ENCODE measurements at regions not wholly inside any gene's neighbourhood (a gene's known extent, or its start where the extent isn't known, plus 50 kb on each side); places are given as distances from the start of the nearest gene placed in this dataset.

GRCh38 chr10:8438603-8439002 lies 384.1 kb downstream of the GATA3 start:
- no peak for DNase-seq

GRCh38 chr10:8439040-8439439 lies 384.6 kb downstream of the GATA3 start:
- DNase-seq = no peak

GRCh38 chr10:8444630-8445029 lies 390.1 kb downstream of the GATA3 start:
- no peak for DNase-seq

GRCh38 chr10:8445353-8445752 lies 390.9 kb downstream of the GATA3 start:
- no peak for DNase-seq

GRCh38 chr10:8449909-8450308 lies 395.4 kb downstream of the GATA3 start:
- no peak for DNase-seq

- no peak for DNase-seq
Observed at GRCh38 chr10:8453587-8453986, 399.1 kb downstream of the GATA3 start.

- DNase-seq = no peak
Observed at GRCh38 chr10:8454357-8454756, 399.9 kb downstream of the GATA3 start.

GRCh38 chr10:8455181-8455580 lies 400.7 kb downstream of the GATA3 start:
- DNase-seq = no peak

GRCh38 chr10:8456386-8456785 lies 401.9 kb downstream of the GATA3 start:
- no peak for DNase-seq

GRCh38 chr10:8460626-8461025 lies 406.1 kb downstream of the GATA3 start:
- DNase-seq = no peak

- no peak for DNase-seq
Observed at GRCh38 chr10:8462565-8462964, 408.1 kb downstream of the GATA3 start.

GRCh38 chr10:8463853-8464252 lies 409.4 kb downstream of the GATA3 start:
- DNase-seq = no peak

- no peak for DNase-seq
Observed at GRCh38 chr10:8468477-8468876, 414.0 kb downstream of the GATA3 start.

GRCh38 chr10:8473205-8473604 lies 418.7 kb downstream of the GATA3 start:
- no peak for DNase-seq

- DNase-seq = no peak
Observed at GRCh38 chr10:8477300-8477699, 422.8 kb downstream of the GATA3 start.

- DNase-seq = no peak
Observed at GRCh38 chr10:8481718-8482504, 427.4 kb downstream of the GATA3 start.

- DNase-seq = no peak
Observed at GRCh38 chr10:8485032-8485431, 430.5 kb downstream of the GATA3 start.

GRCh38 chr10:8487346-8487745 lies 432.9 kb downstream of the GATA3 start:
- DNase-seq = no peak

- no peak for DNase-seq
Observed at GRCh38 chr10:8489232-8489631, 434.7 kb downstream of the GATA3 start.

- DNase-seq = no peak
Observed at GRCh38 chr10:8489823-8490222, 435.3 kb downstream of the GATA3 start.

GRCh38 chr10:8498290-8498689 lies 443.8 kb downstream of the GATA3 start:
- no peak for DNase-seq

GRCh38 chr10:8498881-8499280 lies 444.4 kb downstream of the GATA3 start:
- no peak for DNase-seq

GRCh38 chr10:8499312-8499711 lies 444.8 kb downstream of the GATA3 start:
- DNase-seq = no peak

- DNase-seq = no peak
Observed at GRCh38 chr10:8499752-8500390, 445.4 kb downstream of the GATA3 start.

- DNase-seq = no peak
Observed at GRCh38 chr10:8502573-8502972, 448.1 kb downstream of the GATA3 start.

All from left hindlimb (tissue), 1 donor.